ENCODE measurements at regions not wholly inside any gene's neighbourhood (a gene's known extent, or its start where the extent isn't known, plus 50 kb on each side); places are given as distances from the start of the nearest gene placed in this dataset.
"Not testable (repeated sequence)": the region's sequence is repeated elsewhere in the genome, so short reads cannot be mapped to it uniquely, and the experiment has no call there.

DNA sequence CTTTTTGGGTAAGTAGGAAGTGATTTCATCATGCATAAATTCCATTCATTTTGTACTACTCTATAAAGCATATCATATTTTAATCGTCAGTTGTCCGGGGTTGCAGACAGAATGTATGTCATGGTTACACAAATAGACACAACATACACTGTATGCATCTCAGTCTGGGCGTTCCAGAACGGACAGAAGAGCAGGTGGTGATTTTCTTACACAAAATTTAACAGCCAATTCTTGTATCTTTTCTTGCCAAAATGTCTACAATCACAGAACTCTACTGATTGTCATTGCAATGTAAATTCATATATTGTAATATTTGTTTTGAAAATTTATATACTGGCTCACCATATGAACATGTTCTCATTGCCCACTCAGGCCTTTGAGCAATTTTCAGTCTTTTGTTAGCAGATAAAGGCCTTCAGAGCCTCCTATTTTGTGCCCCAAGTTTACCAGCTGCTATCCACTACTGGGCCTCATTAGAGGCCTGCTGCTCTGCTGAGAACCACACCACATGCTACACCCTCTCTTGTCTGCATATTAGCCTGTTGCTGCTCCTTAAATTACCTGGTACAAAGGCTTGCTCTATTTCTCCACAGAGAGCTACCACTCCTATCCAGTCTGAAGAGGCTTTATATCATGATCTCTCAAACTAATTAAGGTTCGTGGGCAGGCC is 61.5 kb downstream of the PRDM13 start:
- Mint-ChIP-seq H3K4me3 (no peak overlapping the region), H3K4me1 (no peaks in the 10 kb centered on the region), H3K27me3 (no peaks in the 10 kb centered on the region), H3K9me3 (no peaks in the 10 kb centered on the region), H3K27ac (no peak overlapping the region), H3K36me3 (no peaks in the 10 kb centered on the region)
- DNase-seq: no peak

DNA sequence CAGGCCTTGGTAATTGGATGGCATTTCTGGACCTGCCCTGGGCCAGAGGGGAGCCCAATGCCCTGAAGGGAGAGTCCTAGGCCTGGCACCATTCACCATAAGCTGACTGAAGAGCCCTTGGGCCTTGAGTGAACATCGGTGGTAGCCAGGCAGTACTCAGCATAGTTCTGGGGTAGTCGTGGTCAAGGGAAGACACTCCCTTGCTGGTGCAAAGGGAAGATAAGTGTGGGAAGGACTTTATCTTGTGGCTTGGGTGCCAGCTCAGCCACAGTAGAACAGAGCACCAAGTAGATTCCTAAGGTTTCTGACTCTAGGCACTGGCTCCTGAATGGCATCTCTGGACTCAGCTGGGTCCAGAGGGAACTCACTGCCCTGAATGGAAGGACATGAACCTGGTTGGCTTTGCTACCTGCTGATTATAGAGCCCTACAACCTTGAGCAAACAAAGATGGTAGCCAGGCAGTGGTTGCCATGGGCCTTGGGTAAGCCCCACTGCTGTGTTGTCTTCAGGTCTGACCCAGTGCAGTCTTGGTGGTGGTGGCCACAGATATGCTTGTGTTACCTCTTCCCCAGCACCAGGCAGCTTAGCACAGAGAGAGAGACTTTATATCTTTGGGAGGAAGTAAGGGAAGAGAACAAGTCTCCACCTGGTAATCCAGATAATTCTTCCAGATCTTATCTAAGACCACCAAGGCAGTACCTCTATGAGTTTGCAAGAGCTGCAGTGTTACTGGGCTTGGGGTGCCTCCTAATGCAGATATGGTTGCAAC is 83.5 kb downstream of the PRDM13 start:
- Mint-ChIP-seq H3K4me3 (no peak overlapping the region), H3K4me1 (no peaks in the 10 kb centered on the region), H3K27ac (no peak overlapping the region), H3K36me3 (no peaks in the 10 kb centered on the region), H3K27me3 (peaks cover 32% of the 10 kb centered on the region), H3K9me3 (peaks cover 6% of the 10 kb centered on the region)
- DNase-seq: no peak

DNA sequence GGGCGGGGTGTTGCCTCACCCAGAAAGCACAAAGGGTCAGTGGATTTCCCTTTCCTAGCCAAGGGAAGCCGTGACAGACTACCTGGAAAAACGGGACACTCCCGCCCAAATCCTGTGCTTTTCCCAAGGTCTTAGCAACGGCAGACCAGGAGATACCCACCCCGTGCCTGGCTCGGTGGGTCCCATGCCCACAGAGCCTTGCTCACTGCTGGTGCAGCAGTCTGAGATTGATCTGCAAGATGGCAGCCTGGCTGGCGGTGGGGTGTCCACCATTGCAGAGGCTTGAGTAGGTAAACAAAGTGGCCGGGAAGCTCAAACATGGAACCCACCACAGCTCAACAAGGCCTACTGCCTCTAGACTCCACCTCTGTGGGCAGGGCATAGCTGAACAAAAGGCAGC is 95.7 kb downstream of the PRDM13 start:
- H3K36me3 Mint-ChIP-seq, H3K4me3 Mint-ChIP-seq: not testable (repeated sequence)

DNA sequence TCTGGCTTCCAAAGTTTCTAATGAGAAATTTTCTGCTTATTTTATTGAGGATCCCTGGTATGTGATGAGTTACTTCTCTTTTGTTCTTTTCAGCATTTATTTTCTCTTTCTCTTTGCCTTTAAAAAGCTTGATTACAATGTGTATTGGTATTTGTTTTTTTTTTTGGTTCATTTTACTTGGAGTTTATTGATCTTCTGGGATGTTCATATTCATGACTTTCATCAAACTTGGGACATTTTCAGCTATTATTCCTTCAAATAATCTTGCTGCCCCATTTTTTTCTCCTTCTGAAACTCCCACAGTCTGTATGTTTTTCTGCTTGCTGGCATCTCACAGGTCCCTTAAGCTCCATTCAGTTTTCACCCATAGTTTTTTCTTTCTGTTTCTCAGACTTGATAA is 102.4 kb downstream of the PRDM13 start:
- no peaks in the 10 kb centered on the region for H3K36me3 Mint-ChIP-seq
- peaks cover 4% of the 10 kb centered on the region for H3K9me3 Mint-ChIP-seq
- H3K27ac Mint-ChIP-seq: no peak overlapping the region
- peaks cover 6% of the 10 kb centered on the region for H3K27me3 Mint-ChIP-seq
- H3K4me1 Mint-ChIP-seq: no peaks in the 10 kb centered on the region
- no peak for DNase-seq
- H3K4me3 Mint-ChIP-seq: no peak overlapping the region

More for the DNA sequence above, 95.7 kb downstream of the PRDM13 start:
- peaks cover 21% of the 10 kb centered on the region for H3K27me3 Mint-ChIP-seq
- not testable (repeated sequence) for H3K27ac Mint-ChIP-seq, H3K9me3 Mint-ChIP-seq, DNase-seq, H3K4me1 Mint-ChIP-seq

DNA sequence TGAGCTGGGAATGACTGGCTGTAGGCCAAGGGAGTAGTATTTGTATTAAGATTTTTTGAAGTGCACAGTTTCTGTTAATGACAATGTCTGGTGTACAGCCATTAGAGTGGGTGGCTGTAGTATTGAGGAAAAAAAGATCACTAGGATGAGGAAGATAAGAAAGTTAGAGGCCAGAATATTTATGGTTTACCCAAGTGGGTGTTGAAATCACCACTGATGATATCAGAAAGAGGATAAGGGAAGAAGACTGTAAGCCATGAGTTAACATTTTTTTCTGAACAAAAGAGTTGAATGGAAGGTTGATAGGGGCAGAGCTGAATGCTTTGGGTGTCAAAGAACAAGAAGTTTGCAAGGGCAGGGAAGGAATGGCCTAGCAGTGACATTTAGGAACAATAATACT is 104.7 kb downstream of the PRDM13 start:
- Mint-ChIP-seq H3K4me1 (no peaks in the 10 kb centered on the region), H3K27ac (no peak overlapping the region), H3K27me3 (peaks cover 9% of the 10 kb centered on the region), H3K4me3 (no peak overlapping the region), H3K36me3 (no peaks in the 10 kb centered on the region), H3K9me3 (peaks cover 4% of the 10 kb centered on the region)
- DNase-seq: no peak

DNA sequence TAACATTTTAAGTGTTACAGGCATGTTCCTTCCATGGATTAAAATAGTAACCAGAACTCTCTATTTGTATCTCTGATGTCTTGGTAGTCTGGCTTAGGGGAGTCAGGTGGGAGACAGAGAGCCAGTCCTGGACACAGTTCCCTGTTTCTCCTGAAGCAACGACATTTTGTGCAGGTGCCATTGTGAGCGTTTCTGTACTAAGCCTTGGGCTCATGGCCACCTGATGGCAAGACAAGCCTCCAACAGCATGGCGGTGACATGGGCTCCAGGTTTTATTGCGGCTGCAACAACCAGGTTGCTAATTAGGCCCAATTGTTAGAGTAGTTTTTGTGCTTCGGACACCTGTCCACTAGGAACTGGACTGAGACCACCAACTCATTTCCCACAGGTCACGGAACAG is 105.3 kb downstream of the PRDM13 start:
- peaks cover 10% of the 10 kb centered on the region for H3K9me3 Mint-ChIP-seq
- no peak overlapping the region for H3K4me3 Mint-ChIP-seq
- peaks cover 16% of the 10 kb centered on the region for H3K27me3 Mint-ChIP-seq
- H3K4me1 Mint-ChIP-seq: no peaks in the 10 kb centered on the region
- DNase-seq: no peak
- no peak overlapping the region for H3K27ac Mint-ChIP-seq
- H3K36me3 Mint-ChIP-seq: no peaks in the 10 kb centered on the region

DNA sequence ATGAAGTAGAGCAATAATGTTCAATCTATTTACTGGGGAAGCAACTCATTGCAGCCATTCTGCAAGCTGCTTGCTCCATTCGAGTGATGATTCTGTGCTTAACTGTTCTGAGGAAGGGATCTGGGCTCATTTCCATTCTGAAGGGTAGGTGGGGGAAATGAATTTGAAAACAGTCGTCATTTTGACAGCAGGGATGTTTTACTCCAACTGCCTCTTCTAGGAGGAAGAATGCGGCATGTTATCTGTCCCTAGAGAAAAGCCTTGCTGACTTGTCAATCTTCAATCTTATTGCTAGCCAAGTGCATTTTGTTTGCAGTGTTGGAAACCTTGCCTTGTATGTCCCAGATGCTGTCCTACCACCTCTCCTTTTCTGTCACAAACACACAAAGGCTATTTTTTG is 105.9 kb downstream of the PRDM13 start:
- peaks cover 16% of the 10 kb centered on the region for H3K27me3 Mint-ChIP-seq
- no peak for DNase-seq
- H3K9me3 Mint-ChIP-seq: peaks cover 10% of the 10 kb centered on the region

DNA sequence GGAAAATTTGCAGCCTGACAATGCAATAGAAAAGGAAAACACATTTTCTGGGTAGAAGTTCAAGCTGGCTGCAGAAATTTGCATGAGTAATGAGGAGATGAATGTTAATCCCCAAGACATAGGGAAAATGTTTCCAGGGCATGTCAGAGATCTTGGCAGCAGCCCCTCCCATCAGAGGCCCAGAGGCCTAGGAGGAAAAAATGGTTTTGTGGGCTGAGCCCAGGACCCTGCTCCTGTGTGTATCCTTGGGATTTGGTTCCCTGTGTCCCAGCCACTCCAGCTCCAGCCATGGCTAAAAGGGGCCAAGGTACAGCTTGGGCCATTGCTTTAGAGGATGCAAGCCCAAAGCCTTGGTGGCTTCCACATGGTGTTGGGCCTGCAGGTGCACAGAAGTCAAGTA is 115.4 kb downstream of the PRDM13 start:
- not testable (repeated sequence) for H3K4me3 Mint-ChIP-seq, DNase-seq, H3K36me3 Mint-ChIP-seq, H3K9me3 Mint-ChIP-seq, H3K4me1 Mint-ChIP-seq, H3K27ac Mint-ChIP-seq
- peaks cover 39% of the 10 kb centered on the region for H3K27me3 Mint-ChIP-seq

More for the DNA sequence above, 105.9 kb downstream of the PRDM13 start:
- H3K36me3 Mint-ChIP-seq: no peaks in the 10 kb centered on the region
- no peaks in the 10 kb centered on the region for H3K4me1 Mint-ChIP-seq
- H3K4me3 Mint-ChIP-seq: no peak overlapping the region
- no peak overlapping the region for H3K27ac Mint-ChIP-seq

DNA sequence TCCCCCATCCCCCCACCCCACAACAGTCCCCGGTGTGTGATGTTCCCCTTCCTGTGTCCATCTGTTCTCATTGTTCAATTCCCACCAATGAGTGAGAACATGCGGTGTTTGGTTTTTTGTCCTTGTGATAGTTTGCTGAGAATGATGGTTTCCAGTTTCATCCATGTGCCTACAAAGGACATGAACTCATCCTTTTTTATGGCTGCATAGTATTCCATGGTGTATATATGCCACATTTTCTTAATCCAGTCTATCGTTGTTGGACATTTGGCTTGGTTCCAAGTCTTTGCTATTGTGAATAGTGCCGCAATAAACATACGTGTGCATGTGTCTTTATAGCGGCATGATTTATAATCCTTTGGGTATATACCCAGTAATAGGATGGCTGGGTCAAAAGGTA is 123.6 kb downstream of the PRDM13 start:
- DNase-seq, H3K4me1 Mint-ChIP-seq, H3K4me3 Mint-ChIP-seq, H3K9me3 Mint-ChIP-seq, H3K27ac Mint-ChIP-seq, H3K36me3 Mint-ChIP-seq: not testable (repeated sequence)
- peaks cover 11% of the 10 kb centered on the region for H3K27me3 Mint-ChIP-seq

DNA sequence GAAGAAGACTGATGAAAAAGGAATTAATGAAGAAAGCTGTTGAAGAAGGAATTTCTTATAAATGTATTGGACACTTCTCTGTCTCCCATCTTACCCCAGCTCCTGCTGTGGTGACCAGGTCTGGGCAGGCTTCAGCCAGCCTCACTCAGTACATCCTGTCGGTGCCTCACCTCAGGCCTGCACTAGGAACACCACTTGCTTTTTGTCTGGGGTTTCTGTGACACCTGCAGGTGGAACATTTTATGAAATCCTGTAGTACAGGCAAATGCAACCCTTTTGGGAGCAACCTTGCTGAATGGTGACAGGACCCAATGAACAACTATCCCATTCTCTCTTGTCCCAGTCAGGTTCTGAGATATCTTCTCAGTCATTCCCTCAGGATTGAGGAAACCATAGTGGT is 129.7 kb downstream of the PRDM13 start:
- Mint-ChIP-seq H3K4me1 (peaks cover 2% of the 10 kb centered on the region), H3K27ac (no peak overlapping the region), H3K27me3 (peaks cover 42% of the 10 kb centered on the region)

DNA sequence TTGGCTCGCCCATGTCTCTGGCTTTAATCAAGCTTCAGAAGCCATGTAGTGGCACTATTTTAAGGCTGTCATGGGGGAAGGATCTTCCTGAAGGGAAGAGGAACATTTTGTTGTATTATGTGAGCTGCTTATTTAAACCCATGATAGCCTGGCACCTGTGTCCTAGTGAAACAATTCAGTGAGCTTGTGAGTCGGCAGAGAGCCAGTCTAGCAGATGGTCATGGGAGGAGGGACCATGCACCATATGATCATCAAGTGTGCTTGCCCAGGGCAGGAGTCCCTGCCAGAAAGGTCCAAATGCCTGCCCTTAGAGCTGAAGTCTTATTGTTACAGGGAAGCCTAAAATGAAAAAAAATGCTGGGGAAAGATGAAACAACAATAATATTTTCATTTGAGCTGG is 132.9 kb downstream of the PRDM13 start:
- Mint-ChIP-seq H3K4me1 (peaks cover 2% of the 10 kb centered on the region), H3K36me3 (no peaks in the 10 kb centered on the region), H3K9me3 (no peaks in the 10 kb centered on the region), H3K27ac (no peak overlapping the region), H3K27me3 (peaks cover 59% of the 10 kb centered on the region), H3K4me3 (no peak overlapping the region)
- no peak for DNase-seq

More for the DNA sequence above, 129.7 kb downstream of the PRDM13 start:
- H3K4me3 Mint-ChIP-seq: no peak overlapping the region
- DNase-seq: no peak
- no peaks in the 10 kb centered on the region for H3K36me3 Mint-ChIP-seq
- H3K9me3 Mint-ChIP-seq: no peaks in the 10 kb centered on the region

DNA sequence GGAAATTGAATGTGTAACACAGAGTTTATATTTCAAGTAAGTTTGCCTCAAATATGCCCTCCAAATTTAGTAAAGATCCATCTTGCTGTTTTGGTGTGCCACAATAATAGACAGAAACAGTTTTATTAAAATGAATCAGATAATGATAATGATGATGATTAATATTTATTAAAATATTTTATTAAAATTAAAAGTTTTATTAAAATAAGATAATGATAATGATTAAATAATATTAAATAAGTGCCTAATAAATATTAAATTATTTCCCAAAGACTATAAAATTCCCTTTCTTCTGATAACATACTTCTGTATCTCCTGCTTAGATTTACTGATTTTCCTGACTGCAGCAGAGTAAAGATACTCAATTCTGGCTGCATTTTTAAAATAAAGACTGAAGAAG is 134.5 kb downstream of the PRDM13 start:
- H3K27me3 Mint-ChIP-seq: peaks cover 65% of the 10 kb centered on the region

DNA sequence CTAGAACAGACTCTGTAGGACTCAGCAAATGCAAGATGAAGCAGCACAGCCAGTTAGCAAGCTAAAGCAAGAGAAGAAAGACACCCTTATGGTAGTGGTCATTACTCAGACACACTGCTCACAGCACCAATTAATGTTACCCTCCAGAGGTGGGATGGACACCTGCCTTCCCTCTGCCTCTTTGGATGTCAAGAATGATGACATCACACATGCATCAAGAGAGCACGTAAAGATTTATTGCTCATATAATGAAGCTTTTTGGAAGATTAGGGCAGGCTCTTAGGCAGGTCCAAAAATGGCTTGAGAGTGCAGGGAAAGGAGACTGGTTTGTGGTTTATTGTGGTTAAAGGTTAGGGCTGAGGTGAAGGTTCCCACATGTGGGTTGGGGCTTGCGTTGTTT is 137.0 kb downstream of the PRDM13 start:
- Mint-ChIP-seq H3K27me3 (peaks cover 59% of the 10 kb centered on the region), H3K4me3 (no peak overlapping the region), H3K4me1 (peaks cover 2% of the 10 kb centered on the region), H3K9me3 (no peaks in the 10 kb centered on the region), H3K27ac (no peak overlapping the region), H3K36me3 (no peaks in the 10 kb centered on the region)
- no peak for DNase-seq

More for the DNA sequence above, 134.5 kb downstream of the PRDM13 start:
- peaks cover 2% of the 10 kb centered on the region for H3K4me1 Mint-ChIP-seq
- H3K9me3 Mint-ChIP-seq: no peaks in the 10 kb centered on the region
- no peak overlapping the region for H3K4me3 Mint-ChIP-seq
- no peak for DNase-seq
- H3K27ac Mint-ChIP-seq: no peak overlapping the region
- no peaks in the 10 kb centered on the region for H3K36me3 Mint-ChIP-seq

DNA sequence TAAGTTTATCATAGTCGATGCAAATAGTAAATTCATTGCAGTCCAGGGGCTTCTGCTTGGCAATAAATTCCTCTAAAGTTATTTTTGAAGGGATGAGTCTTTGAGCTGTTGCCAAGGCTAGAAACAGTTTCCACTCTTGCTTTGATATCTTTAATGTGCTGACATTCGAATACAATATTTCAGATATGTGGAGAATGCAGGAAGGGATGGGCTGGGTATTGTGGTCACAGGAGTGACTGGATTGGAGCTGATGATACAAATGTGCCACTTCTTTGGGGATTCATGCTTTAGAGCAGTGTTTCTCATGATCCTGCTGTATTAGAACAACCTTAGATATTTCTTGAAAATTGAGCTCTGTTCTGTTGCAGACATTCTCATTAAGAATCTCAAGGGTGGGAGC is 139.0 kb downstream of the PRDM13 start:
- Mint-ChIP-seq H3K4me1 (peaks cover 2% of the 10 kb centered on the region), H3K27me3 (peaks cover 43% of the 10 kb centered on the region), H3K27ac (no peak overlapping the region), H3K9me3 (no peaks in the 10 kb centered on the region), H3K36me3 (no peaks in the 10 kb centered on the region), H3K4me3 (no peak overlapping the region)
- DNase-seq: no peak

DNA sequence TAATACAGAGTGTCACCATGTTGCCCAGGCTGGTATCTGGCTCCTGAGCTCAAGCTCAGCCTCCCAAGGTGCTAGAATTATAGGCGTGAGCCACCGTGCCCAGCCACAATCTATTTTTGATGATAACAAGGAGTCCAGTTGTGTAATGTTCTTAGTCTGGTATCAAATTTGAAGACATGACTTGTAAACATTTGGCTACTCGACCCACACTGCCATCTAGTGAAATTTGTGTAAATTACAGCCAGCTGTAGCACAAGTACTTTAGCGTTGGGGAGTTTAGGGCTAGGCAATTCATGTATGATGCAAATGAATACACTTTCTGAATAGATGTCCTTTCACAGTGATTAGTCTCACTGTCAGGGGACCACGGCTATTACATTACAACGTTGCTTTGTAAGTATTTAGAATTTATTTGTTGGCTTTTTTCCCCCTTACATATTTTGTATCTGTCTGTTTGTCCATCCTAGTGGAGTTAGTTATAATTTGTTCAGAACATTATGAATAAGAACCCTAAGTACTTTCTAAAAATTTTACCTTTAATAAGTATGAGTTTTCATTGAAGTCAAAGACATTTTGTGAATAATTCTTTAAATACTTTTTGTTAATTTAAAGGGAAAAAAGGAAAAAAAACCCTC is 139.7 kb downstream of the PRDM13 start:
- no peaks in the 10 kb centered on the region for H3K36me3 Mint-ChIP-seq
- no peak overlapping the region for H3K4me3 Mint-ChIP-seq
- H3K9me3 Mint-ChIP-seq: no peaks in the 10 kb centered on the region
- H3K27ac Mint-ChIP-seq: no peak overlapping the region
- DNase-seq: peak; percentile 32
- H3K4me1 Mint-ChIP-seq: peaks cover 2% of the 10 kb centered on the region
- H3K27me3 Mint-ChIP-seq: peaks cover 40% of the 10 kb centered on the region
